ENCODE measurements at regions not wholly inside any gene's neighbourhood (a gene's known extent, or its start where the extent isn't known, plus 50 kb on each side); places are given as distances from the start of the nearest gene placed in this dataset.

DNA sequence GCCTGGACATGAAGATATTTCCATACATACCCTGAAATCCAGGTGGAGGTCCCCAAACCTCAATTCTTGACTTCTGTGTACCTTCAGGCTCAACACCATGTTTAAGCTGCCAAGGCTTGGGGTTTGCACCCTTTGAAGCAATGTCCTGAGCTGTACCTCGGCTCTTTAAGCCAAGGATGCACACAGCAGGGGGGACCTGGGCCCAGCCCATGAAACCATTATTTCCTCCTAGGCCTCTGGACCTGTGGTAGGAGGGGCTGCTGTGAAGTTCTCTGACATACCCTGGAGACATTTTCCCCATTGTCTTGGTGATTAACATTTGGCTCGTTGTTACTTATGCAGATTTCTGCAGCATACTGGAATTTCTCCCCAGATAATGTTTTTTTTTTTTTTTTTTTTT, 184.3 kb upstream of the RGS18 start:
- intact Hi-C loops (cut with micrococcal nuclease; ENCODE audit: unreplicated experiment), result no loop called here
- BruUV-seq (replicated peaks), result no TSS peak
- H3K9me3 Mint-ChIP-seq (ENCODE audit: low read depth, unreplicated experiment), result peaks cover 9% of the 10 kb centered on the region
- H3K36me3 Mint-ChIP-seq (ENCODE audit: insufficient read depth, unreplicated experiment), result no peaks in the 10 kb centered on the region
- no peaks in the 10 kb centered on the region for H3K4me1 Mint-ChIP-seq (ENCODE audit: low read depth, unreplicated experiment)
- CTCF ChIA-PET, result no interaction called here
- H3K27me3 Mint-ChIP-seq (ENCODE audit: unreplicated experiment), result no peaks in the 10 kb centered on the region
- H3K4me3 Mint-ChIP-seq (ENCODE audit: low read depth, unreplicated experiment), result no peak overlapping the region
- no peak for DNase-seq
- TF ChIP-seq, protein P1, sequence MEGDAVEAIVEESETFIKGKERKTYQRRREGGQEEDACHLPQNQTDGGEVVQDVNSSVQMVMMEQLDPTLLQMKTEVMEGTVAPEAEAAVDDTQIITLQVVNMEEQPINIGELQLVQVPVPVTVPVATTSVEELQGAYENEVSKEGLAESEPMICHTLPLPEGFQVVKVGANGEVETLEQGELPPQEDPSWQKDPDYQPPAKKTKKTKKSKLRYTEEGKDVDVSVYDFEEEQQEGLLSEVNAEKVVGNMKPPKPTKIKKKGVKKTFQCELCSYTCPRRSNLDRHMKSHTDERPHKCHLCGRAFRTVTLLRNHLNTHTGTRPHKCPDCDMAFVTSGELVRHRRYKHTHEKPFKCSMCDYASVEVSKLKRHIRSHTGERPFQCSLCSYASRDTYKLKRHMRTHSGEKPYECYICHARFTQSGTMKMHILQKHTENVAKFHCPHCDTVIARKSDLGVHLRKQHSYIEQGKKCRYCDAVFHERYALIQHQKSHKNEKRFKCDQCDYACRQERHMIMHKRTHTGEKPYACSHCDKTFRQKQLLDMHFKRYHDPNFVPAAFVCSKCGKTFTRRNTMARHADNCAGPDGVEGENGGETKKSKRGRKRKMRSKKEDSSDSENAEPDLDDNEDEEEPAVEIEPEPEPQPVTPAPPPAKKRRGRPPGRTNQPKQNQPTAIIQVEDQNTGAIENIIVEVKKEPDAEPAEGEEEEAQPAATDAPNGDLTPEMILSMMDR (IDR thresholded peaks at IDR 0.05; ENCODE audit: unreplicated experiment), result no peak
- H3K27ac Mint-ChIP-seq (ENCODE audit: unreplicated experiment), result no peak overlapping the region

DNA sequence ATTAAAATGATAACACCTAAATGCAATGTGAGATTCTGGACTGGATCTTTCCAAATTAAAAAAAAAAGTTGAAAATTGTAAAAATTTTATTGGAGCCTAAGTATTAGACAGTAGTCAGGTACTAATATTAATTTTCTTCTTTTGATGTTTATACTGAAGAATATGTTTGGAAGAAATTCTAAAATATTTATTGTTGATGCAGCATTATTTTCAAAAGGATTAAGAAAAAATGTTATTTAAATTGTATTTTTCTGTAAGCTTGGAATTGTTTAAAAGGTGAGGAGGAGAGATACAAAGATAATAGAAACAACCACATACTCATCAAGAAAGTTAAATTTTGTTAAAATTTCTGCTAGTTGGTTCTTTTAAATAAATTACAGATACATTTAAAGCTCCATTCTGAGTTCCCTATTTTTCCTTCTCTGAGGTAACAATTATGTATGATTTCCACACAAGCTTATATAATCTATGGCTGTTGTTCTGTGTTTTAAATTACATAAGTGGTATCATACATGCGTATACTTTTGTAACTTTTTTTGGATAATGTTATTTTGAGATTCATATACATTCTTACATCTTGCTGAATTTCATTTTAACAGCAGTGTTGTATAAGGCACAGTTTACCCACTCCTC, 180.3 kb upstream of the RGS18 start:
- Mint-ChIP-seq H3K4me3 (ENCODE audit: low read depth, unreplicated experiment) (no peak overlapping the region), H3K36me3 (ENCODE audit: insufficient read depth, unreplicated experiment) (no peaks in the 10 kb centered on the region), H3K4me1 (ENCODE audit: low read depth, unreplicated experiment) (no peaks in the 10 kb centered on the region), H3K9me3 (ENCODE audit: low read depth, unreplicated experiment) (peaks cover 15% of the 10 kb centered on the region), H3K27ac (ENCODE audit: unreplicated experiment) (no peak overlapping the region), H3K27me3 (ENCODE audit: unreplicated experiment) (no peaks in the 10 kb centered on the region)
- intact Hi-C loops (cut with micrococcal nuclease; ENCODE audit: unreplicated experiment), result no loop called here
- no TSS peak for BruUV-seq (replicated peaks)
- no peak for DNase-seq
- TF ChIP-seq, protein P1 (IDR thresholded peaks at IDR 0.05; ENCODE audit: unreplicated experiment), result no peak
- CTCF ChIA-PET, result no interaction called here

DNA sequence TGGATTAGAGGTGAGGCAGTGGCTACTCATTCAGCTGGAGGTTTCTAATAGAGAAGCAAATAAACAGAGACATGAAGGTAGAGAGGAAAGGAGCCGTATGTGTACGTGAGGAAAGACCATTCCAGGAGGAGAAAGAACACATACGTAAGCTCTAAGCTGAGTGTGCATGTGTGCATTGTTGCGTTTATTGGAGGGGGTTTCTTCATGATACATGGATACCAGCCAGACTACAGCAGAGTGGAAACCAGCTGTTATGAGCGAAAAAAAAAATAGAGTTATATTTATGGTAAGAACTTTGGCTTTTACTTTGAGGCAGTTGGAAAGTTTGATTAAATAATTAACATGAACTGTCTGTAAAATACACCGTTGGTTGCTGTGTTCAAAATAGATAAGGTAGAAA, 173.4 kb upstream of the RGS18 start:
- Mint-ChIP-seq H3K9me3 (ENCODE audit: low read depth, unreplicated experiment) (peaks cover 9% of the 10 kb centered on the region), H3K4me1 (ENCODE audit: low read depth, unreplicated experiment) (no peaks in the 10 kb centered on the region), H3K36me3 (ENCODE audit: insufficient read depth, unreplicated experiment) (no peaks in the 10 kb centered on the region), H3K27ac (ENCODE audit: unreplicated experiment) (no peak overlapping the region), H3K27me3 (ENCODE audit: unreplicated experiment) (no peaks in the 10 kb centered on the region), H3K4me3 (ENCODE audit: low read depth, unreplicated experiment) (no peak overlapping the region)
- DNase-seq, result no peak
- intact Hi-C loops (cut with micrococcal nuclease; ENCODE audit: unreplicated experiment), result no loop called here
- TF ChIP-seq, protein P1 (IDR thresholded peaks at IDR 0.05; ENCODE audit: unreplicated experiment), result no peak
- CTCF ChIA-PET, result interaction anchor here (0.7 kb wide), 1 partner anchor 993 kb away, joined by 3 read pairs; no protein-coding TSS in a partner anchor
- BruUV-seq (replicated peaks), result no TSS peak

DNA sequence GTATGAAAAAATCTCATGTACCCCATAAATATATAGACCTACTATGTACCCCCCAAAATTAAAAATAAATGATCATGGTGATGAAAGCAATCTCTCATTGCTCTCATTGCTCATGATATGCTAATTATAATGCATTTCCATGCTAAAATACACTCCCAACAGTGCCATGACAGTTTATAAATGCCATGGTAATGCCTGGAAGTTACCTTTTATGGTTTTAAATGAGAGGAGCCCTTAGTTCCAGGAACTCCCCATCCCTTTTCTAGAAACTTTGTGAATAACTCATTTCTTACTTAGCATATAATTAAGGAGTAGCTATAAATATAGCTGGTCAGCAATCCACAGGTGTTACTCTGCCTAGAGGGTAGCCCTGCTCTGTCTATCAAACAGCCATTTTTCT, 166.1 kb upstream of the RGS18 start:
- H3K36me3 Mint-ChIP-seq (ENCODE audit: insufficient read depth, unreplicated experiment), result no peaks in the 10 kb centered on the region
- no peak overlapping the region for H3K4me3 Mint-ChIP-seq (ENCODE audit: low read depth, unreplicated experiment)
- no peaks in the 10 kb centered on the region for H3K4me1 Mint-ChIP-seq (ENCODE audit: low read depth, unreplicated experiment)
- BruUV-seq (replicated peaks), result no TSS peak
- CTCF ChIA-PET, result no interaction called here
- no peaks in the 10 kb centered on the region for H3K27me3 Mint-ChIP-seq (ENCODE audit: unreplicated experiment)
- TF ChIP-seq, protein P1 (IDR thresholded peaks at IDR 0.05; ENCODE audit: unreplicated experiment), result no peak
- no peak overlapping the region for H3K27ac Mint-ChIP-seq (ENCODE audit: unreplicated experiment)
- intact Hi-C loops (cut with micrococcal nuclease; ENCODE audit: unreplicated experiment), result loop anchor here (2.0 kb wide), 1 partner anchor 455 kb away; no protein-coding TSS in a partner anchor
- no peaks in the 10 kb centered on the region for H3K9me3 Mint-ChIP-seq (ENCODE audit: low read depth, unreplicated experiment)
- no peak for DNase-seq

Data from Calu3 (cell line).